Activated T-cell treated with anti-CD3 and anti-CD28 coated beads for 1 hour (primary cell): ENCODE measurements at regions not wholly inside any gene's neighbourhood (a gene's known extent, or its start where the extent isn't known, plus 50 kb on each side); places are given as distances from the start of the nearest gene placed in this dataset.

Experiments used
- DNase-seq: peaks from one replicate; pipeline ENCODE4 v3.0.0-alpha.2; 2020; ENCODE audit warnings: low read depth

- DNase-seq: no peak
Measured at GRCh38 chr6:139508576-139508975, 134.1 kb upstream of the CITED2 start.

DNA sequence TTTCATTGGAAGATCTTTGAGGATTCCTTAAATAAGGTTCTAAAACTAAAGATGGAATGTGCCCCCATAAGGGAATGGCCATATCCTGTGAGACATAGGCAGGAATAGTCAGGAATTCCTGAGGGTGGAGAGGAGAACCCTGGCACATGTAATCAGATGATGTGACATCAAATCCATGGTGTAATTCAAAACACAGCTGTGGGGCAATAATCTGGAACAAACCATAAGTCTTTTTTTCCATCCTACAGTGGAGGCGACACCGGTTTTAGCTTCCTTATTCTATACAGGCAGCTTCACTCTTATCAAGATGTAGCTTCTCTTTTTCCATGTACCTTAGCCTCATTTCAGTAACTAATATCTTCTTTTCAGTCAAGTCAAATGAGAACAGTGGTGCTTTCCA lies 133.6 kb upstream of the CITED2 start:
- no peak for DNase-seq

GRCh38 chr6:139500977-139501376 lies 126.5 kb upstream of the CITED2 start:
- no peak for DNase-seq

- DNase-seq: no peak
Measured at GRCh38 chr6:139498715-139499114, 124.3 kb upstream of the CITED2 start.

DNA sequence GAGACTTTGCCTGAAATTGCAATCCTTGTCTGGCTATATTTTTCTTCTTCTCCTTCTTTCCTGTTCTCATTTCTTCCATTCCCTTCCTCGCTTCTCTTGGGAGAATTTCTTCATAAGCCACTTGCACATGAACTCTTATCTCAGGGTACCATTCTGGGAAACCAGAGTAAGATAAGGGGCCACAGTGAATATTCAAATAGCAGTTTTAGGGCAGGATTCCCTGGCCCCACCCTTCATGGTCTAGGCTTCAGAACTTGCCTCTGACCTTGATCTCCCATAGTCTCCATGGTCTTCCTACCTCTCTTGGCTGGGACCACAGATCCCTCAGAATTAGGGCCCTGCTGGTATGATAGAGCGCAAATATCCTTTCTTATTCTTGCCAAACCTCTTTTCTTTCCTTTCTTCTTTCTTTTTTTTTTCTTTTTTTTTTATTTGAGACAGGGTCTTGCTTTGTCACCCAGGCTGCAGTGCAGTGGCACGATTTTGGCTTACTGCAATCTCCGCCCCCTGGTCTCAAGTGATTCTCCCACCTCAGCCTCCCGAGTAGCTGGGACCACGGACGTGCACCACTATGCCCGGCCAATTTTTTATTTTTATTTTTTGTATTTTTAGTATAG lies 123.0 kb upstream of the CITED2 start:
- no peak for DNase-seq

DNA sequence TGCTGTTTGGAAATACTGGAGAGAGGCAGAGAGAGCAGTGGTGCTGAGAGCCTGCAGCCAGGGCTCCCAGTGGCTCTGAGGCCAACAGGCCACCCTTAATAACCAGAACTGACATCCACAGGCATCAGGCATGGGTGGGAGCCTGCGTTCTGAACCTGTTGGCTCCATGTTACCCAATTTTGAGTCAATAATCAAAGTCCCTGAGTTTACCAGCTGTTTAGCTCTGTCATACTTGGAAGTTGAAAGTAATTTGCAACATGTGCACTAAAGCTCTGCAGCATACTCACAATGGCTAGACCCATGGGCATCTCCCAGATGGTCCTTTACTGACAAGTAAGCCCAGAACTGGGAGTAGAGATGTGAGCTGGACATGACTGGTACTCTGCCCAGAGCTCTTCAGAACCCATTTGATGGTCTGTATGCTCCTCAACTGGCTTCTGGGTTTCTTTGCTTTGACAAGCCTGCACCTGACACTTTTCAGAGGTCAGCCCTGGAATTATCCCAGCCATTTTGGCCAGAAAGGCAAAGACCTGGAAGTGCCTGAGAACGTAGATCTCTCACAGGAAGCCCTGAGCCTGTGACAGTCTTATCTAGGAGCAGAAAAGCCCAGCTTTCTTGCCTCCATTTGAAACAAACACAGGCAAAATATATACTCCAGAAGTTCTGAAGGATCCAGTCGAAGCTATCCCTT lies 122.4 kb upstream of the CITED2 start:
- DNase-seq: no peak

GRCh38 chr6:139494376-139494990 lies 120.0 kb upstream of the CITED2 start:
- no peak for DNase-seq

- DNase-seq: no peak
Measured at GRCh38 chr6:139490482-139490881, 116.0 kb upstream of the CITED2 start.

DNA sequence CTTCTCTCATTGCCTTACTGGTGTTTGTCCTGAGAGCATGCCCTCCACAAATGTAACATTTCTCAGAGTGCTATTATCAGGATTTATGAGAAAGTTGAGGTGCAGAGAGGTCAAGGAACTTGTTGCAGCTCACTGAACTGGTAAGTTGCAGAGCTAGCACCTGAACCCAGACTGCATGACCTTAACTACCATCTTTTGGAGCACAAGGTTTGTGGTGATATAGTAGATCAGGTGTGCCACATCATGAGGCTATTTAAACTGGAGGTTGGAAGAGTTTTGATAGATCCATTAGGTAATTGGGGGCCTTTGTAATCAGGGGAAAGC lies 112.0 kb upstream of the CITED2 start:
- no peak for DNase-seq

DNA sequence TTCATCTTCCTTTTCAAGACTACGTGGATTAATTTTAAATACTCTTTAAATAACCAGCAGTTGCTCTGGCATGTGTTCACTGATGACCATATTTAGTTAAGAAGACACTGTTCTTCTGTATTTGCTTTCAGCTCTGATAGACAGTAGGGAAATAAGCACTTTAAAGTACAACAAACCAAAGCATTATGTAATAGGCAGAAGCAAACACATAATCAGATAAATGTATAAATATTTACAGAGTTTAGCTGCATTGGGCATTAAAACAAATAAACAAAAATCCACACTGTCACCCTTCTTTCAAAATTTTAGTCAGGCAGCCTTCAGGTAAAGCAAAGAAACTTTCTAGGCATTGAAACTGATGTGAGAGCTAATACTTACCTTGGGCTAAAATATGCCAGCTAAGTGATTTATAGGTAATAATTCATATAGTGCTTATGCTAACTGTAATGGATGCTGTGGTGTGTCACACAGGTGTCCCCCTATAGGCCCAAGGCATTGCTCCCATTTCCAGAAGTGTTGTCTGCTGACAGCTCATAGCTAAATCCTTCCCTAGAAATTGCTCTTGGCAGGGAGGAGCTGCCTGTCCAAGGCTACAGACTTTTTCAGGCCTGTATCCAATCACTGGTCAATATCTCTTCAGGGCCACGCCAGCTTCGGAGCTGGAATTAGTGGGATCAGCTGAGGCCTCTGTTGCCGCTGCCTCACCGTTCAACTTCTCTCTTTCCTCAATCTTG lies 111.5 kb upstream of the CITED2 start:
- no peak for DNase-seq

GRCh38 chr6:139485185-139485584 lies 110.7 kb upstream of the CITED2 start:
- no peak for DNase-seq

- DNase-seq: no peak
Measured at GRCh38 chr6:139483079-139483478, 108.6 kb upstream of the CITED2 start.

- DNase-seq: no peak
Measured at GRCh38 chr6:139482287-139482686, 107.8 kb upstream of the CITED2 start.

- no peak for DNase-seq
Measured at GRCh38 chr6:139480356-139481165, 106.1 kb upstream of the CITED2 start.

- no peak for DNase-seq
Measured at GRCh38 chr6:139479433-139480222, 105.2 kb upstream of the CITED2 start.

DNA sequence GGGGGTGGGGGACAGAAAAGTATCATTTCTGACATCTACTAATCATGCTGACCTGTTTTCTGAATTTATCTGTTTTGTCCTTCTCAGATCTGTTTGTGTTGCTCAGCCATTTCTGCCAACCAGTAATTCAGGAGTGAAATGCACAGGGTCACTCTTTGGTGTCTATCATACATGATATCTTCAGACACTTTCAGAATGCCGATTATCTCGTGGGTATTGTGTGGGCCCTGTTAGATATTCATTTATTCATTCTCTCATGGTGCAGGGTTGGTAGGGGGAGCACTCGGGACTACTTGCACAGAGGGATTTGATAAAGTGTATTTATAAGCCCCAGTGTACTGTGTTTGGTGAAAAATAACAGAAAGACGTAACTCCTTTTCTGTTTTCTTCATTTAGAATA lies 101.2 kb upstream of the CITED2 start:
- no peak for DNase-seq

DNA sequence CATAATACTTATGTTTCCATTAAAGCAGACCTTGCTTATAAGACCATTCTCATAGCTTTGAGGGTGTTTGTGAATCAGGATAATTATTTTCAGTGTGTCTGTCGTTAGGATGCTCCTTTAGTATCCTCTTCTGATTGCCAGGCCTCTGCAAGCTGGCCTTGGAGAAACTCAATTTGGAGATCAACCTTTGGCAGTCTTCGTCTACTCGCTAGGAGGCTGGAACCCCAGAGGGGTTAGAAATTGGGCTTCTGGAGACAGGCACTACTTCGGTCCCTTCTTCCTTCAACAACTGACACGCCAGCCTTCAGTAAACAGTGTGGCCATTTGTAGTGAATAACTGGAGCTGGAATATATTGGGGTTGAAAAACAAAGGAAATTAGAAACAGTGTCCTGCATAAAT lies 100.8 kb upstream of the CITED2 start:
- no peak for DNase-seq

DNA sequence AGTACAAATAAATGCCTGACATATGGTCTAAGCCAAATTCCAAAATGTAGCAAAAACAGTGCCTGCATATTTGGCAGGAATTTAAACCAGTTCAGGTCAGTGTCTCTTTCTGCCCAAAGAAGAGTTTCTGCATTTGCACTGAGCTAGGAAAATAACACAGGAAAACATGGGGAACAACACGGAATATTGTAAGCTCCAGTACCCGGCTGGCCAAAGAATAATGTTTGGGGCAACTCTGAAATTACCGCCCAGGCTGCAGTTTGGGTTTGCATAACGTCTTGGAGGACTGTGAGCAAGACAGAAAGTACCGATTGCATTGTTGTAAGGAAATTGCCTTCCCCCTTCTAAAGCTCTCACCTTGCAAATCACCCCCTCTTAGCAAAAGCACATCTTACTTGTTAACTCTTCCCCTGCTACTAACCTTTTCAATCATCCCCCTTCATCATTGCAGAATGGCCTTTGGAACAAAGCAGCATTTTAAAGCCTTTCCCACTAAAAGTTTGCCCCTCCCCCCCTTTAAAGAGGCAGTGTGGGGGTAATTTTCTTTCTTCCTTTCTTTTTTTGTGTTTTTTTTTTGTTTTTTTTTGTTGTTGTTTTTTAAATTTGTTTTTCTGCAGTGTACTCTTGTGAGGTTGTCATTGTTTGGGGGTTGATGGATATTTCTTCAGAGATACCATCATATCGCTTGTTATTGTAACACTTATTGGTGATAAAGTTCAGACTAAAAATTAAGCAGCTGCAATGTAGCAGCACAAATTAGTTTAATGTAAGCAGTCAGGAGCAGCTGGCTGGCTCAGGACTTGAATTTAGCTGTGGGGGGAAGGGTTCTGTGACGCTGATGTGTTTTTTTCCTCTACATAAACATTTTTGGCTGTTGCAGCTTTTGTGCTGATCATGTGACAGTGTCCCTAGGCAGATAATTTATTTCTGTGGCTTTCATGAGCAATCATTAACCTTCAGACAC lies 100.0 kb upstream of the CITED2 start:
- DNase-seq: no peak

GRCh38 chr6:139473731-139474130 lies 99.3 kb upstream of the CITED2 start:
- no peak for DNase-seq

DNA sequence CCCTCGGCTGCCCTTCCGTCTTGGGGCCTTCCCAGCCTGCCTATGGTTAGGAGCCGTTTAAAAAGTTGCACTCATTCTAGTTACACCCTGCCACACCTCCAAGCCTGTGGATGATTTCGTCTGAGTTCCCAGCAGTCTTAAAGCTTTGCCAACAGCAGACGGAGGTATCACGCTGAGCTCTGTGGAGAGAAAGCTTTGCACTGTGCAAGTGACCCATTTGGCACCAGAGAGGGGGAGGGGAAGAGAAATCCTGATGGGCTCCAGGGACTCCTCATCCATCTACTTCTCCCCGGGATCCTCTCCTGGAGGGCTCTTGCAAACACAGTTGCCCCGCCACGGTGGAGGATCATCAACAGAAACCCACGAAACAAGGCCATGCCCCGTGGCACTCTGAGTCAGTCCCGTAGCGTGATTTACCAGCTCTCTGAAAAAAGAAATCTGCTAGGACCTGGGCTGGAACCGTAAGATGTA lies 98.8 kb upstream of the CITED2 start:
- DNase-seq: no peak
